ENCODE measurements at regions not wholly inside any gene's neighbourhood (a gene's known extent, or its start where the extent isn't known, plus 50 kb on each side); places are given as distances from the start of the nearest gene placed in this dataset.
A peak's percentile ranks its signal among the peaks of the same experiment; 100 is the strongest.

- Histone ChIP-seq H3K9me3 (no peaks in the 10 kb centered on the region), H3K4me1 (peaks cover 0 to 56% of the 10 kb centered on the region in 2 donors), H3K36me3 (no peaks in the 10 kb centered on the region), H3K27me3 (no peaks in the 10 kb centered on the region), H3K27ac (peak overlapping the region; percentile 80 to 89), H3K4me3 (no peak overlapping the region)
- DNase-seq (ENCODE audit: low spot score), result no peak
- TF ChIP-seq CTCF (IDR thresholded peaks at IDR 0.05), result no peak
These were observed 52.6 kb upstream of the STK38L start for GRCh38 chr12:27191531-27191930.

GRCh38 chr12:27192118-27192802 lies 51.8 kb upstream of the STK38L start:
- Histone ChIP-seq H3K27ac (peak overlapping the region; percentile 80 to 89), H3K27me3 (no peaks in the 10 kb centered on the region), H3K4me3 (no peak overlapping the region), H3K36me3 (no peaks in the 10 kb centered on the region), H3K9me3 (no peaks in the 10 kb centered on the region), H3K4me1 (peaks cover 0 to 48% of the 10 kb centered on the region in 2 donors)
- TF ChIP-seq CTCF (IDR thresholded peaks at IDR 0.05), result no peak
- no peak for DNase-seq (ENCODE audit: low spot score)

GRCh38 chr12:27193106-27193505 lies 51.0 kb upstream of the STK38L start:
- no peak for TF ChIP-seq CTCF (IDR thresholded peaks at IDR 0.05)
- DNase-seq (ENCODE audit: low spot score), result no peak
- peaks cover 0 to 49% of the 10 kb centered on the region in 2 donors for H3K4me1 ChIP-seq
- H3K9me3 ChIP-seq, result no peaks in the 10 kb centered on the region
- no peaks in the 10 kb centered on the region for H3K36me3 ChIP-seq
- H3K27ac ChIP-seq, result peak overlapping the region; percentile 80 to 89
- no peaks in the 10 kb centered on the region for H3K27me3 ChIP-seq
- no peak overlapping the region for H3K4me3 ChIP-seq

GRCh38 chr12:27193854-27194544 lies 50.1 kb upstream of the STK38L start:
- Histone ChIP-seq H3K4me3 (no peak overlapping the region), H3K4me1 (peaks cover 0 to 54% of the 10 kb centered on the region in 2 donors), H3K36me3 (no peaks in the 10 kb centered on the region), H3K27me3 (no peaks in the 10 kb centered on the region), H3K27ac (peak overlapping the region; percentile 80 to 89), H3K9me3 (no peaks in the 10 kb centered on the region)
- peak; percentile 71 for DNase-seq (ENCODE audit: low spot score)
- no peak for TF ChIP-seq CTCF (IDR thresholded peaks at IDR 0.05)
